Mucosa of rectum (tissue), 2 donors: ENCODE measurements at regions not wholly inside any gene's neighbourhood (a gene's known extent, or its start where the extent isn't known, plus 50 kb on each side); places are given as distances from the start of the nearest gene placed in this dataset.
"Not testable (repeated sequence)": the region's sequence is repeated elsewhere in the genome, so short reads cannot be mapped to it uniquely, and the experiment has no call there.

Experiments
- H3K27ac ChIP-seq, 2 donors: one replicate each; pipeline ENCODE4 v1.7.0; 2013; ENCODE audit warnings: inconsistent platforms in 2 of 2, low read depth in 2 of 2, low read length in 2 of 2
- H3K27me3 ChIP-seq, 2 donors: one replicate each; pipeline ENCODE4 v1.7.0; 2013; ENCODE audit warnings: low read length in 2 of 2; ENCODE audit not compliant: control insufficient read depth in 2 of 2, insufficient read depth in 2 of 2
- H3K36me3 ChIP-seq, 2 donors: one replicate each; pipeline ENCODE4 v1.7.0; 2013; ENCODE audit warnings: low read length in 2 of 2; ENCODE audit not compliant: control insufficient read depth in 2 of 2, insufficient read depth in 2 of 2
- H3K4me1 ChIP-seq, 2 donors: one replicate each; pipeline ENCODE4 v1.7.0; 2013; ENCODE audit warnings: low read length in 2 of 2, mild to moderate bottlenecking in 1 of 2; ENCODE audit not compliant: control insufficient read depth in 2 of 2, insufficient read depth in 2 of 2
- H3K4me3 ChIP-seq, 2 donors: one replicate each; pipeline ENCODE4 v1.7.0; 2013; ENCODE audit warnings: low read length in 2 of 2
- H3K9ac ChIP-seq, 2 donors: one replicate each; pipeline ENCODE4 v1.7.0; 2013; ENCODE audit warnings: low read length in 2 of 2, low read depth in 1 of 2, mild to moderate bottlenecking in 1 of 2
- H3K9me3 ChIP-seq, 2 donors: one replicate each; pipeline ENCODE4 v1.7.0; 2013; ENCODE audit warnings: low read length in 2 of 2; ENCODE audit not compliant: control insufficient read depth in 2 of 2
- donor health status: healthy.
- donor health status: Normal muscosa, but diverticular disease.

DNA sequence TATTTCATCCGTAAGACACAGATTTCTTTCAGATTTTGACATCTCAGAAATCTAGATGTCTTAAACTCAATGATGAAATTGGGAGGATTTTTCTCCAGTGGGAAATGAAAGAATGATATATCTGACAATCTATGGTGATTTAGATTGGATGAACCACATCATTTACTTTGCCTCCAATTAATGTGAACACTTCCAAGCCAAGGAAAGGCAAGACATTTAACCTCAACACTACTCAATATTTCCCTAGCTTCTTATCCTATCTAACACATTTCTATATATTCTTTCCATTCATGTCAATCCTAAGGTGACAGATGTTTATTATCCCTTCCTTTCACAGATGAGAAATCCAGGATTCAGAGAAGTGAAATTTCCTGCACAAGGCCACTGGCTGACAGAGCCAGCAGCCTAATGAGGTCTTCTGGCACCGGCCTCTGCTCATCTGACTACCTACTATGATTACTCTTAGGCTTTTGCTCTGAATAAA lies 327.6 kb downstream of the IRS1 start:
- H3K27me3 ChIP-seq: no peaks in the 10 kb centered on the region
- H3K4me1 ChIP-seq: no peaks in the 10 kb centered on the region
- H3K4me3 ChIP-seq: no peak overlapping the region
- no peaks in the 10 kb centered on the region for H3K36me3 ChIP-seq
- no peak overlapping the region for H3K27ac ChIP-seq
- no peaks in the 10 kb centered on the region for H3K9me3 ChIP-seq
- H3K9ac ChIP-seq: no peak overlapping the region

DNA sequence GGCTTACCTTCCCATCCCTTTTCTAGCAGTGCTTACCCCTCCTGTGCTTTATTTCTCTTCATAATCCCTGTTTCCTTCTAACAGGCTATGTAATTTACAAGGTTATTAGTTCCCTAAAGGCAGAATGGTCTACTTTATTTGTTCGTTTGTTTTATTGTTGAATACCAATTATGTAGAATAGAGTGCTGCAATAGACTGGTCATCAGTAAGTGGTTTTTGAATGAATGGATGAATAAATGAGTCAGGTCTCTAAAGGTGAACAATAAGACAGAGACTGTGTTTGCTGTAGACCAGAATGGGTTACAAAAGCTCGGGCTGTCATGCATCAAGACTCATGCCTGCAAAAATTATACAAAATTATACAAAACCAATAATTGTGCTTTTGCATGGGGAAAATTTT lies 332.0 kb downstream of the IRS1 start:
- no peaks in the 10 kb centered on the region for H3K36me3 ChIP-seq
- no peak overlapping the region for H3K4me3 ChIP-seq
- H3K9ac ChIP-seq: no peak overlapping the region
- H3K9me3 ChIP-seq: peaks cover 0 to 2% of the 10 kb centered on the region in 2 donors
- H3K27me3 ChIP-seq: no peaks in the 10 kb centered on the region
- peaks cover 0 to 3% of the 10 kb centered on the region in 2 donors for H3K4me1 ChIP-seq
- H3K27ac ChIP-seq: no peak overlapping the region

DNA sequence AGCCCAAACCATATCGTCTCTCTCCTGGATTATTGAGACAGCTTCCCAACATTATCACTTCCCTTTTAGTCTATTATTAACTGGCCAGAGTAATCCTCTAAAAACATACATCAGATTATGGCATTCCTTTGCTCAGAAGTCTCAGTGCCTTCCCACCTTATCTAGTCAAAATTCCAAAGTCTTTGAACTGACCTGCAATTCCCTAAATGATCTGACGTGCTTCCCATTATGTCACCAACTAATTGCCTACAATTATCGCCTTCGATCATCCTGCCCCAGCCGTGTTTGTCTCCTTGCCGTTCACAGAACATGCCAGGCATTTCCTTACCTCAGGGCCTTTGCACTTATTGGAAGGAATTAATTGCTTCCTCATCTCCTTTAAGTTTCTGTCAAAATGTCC lies 332.4 kb downstream of the IRS1 start:
- Histone ChIP-seq H3K4me3 (no peak overlapping the region), H3K9ac (no peak overlapping the region), H3K27me3 (no peaks in the 10 kb centered on the region), H3K9me3 (peaks cover 0 to 2% of the 10 kb centered on the region in 2 donors), H3K4me1 (peaks cover 0 to 3% of the 10 kb centered on the region in 2 donors), H3K27ac (no peak overlapping the region), H3K36me3 (no peaks in the 10 kb centered on the region)

DNA sequence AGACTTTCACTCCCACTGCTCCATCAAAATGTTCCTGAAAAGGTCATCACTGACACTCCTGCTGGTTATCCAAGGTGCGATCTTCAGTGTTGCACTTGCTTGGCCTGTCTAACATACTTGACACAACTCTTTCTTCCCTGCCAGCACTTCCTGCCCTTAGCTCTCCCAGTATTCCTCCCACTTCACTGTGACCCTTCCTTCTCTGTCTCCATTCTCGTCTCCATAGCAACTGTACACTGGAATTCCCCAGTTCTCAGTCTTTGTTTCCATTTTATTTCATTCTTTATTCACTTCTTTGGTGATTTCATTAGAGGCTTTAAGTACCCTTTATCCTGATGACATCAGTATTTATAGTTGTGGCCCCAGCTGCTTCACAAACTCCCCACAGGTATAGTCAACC lies 333.0 kb downstream of the IRS1 start:
- H3K27me3 ChIP-seq: no peaks in the 10 kb centered on the region

DNA sequence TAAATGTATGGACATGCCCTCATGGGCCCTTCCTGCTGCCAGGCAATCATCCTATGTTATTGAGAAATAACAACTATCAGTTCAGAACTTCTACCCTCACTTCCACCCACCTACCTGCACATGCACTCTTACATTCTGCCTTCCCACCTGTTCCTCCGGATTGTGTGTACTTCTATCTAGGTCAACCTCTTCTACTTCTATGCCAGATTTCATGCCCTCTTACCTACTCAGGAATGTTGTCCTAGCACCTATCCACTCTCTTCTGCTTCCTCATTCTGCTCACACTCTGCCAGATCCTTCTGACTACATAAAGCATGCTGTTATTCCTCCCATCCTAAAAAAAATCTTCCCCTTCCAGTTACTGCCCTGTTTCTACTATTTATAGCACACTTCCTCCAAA lies 333.5 kb downstream of the IRS1 start:
- Histone ChIP-seq H3K9me3 (peaks cover 0 to 2% of the 10 kb centered on the region in 2 donors), H3K4me1 (peaks cover 0 to 3% of the 10 kb centered on the region in 2 donors), H3K4me3 (no peak overlapping the region), H3K9ac (no peak overlapping the region), H3K27ac (no peak overlapping the region), H3K36me3 (no peaks in the 10 kb centered on the region), H3K27me3 (no peaks in the 10 kb centered on the region)

More for the DNA sequence above, 333.0 kb downstream of the IRS1 start:
- H3K27ac ChIP-seq: no peak overlapping the region
- no peak overlapping the region for H3K4me3 ChIP-seq
- peaks cover 0 to 3% of the 10 kb centered on the region in 2 donors for H3K4me1 ChIP-seq
- no peak overlapping the region for H3K9ac ChIP-seq
- H3K9me3 ChIP-seq: peaks cover 0 to 2% of the 10 kb centered on the region in 2 donors
- no peaks in the 10 kb centered on the region for H3K36me3 ChIP-seq

DNA sequence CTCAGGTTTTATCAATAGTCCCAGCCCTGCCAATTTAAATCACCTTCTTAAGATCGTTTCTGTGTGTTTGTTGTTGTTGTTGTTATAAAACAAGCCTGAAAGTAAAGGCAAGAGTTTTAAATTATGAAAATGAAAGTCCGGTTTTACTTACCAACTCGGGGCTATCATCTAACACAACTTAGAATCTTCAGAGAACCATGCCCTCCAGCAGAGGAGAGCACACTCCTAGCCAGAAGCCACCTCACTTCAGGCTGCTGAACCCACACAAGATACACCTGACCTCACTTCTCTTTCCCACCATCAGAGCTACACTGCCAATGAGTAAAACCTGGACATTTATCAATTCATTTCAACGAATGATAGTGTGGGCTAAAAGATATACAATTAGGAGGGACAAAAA lies 335.2 kb downstream of the IRS1 start:
- H3K27ac ChIP-seq: no peak overlapping the region
- peaks cover 0 to 2% of the 10 kb centered on the region in 2 donors for H3K9me3 ChIP-seq
- H3K4me3 ChIP-seq: no peak overlapping the region
- H3K9ac ChIP-seq: no peak overlapping the region
- H3K4me1 ChIP-seq: peaks cover 0 to 3% of the 10 kb centered on the region in 2 donors
- no peaks in the 10 kb centered on the region for H3K36me3 ChIP-seq
- H3K27me3 ChIP-seq: no peaks in the 10 kb centered on the region

DNA sequence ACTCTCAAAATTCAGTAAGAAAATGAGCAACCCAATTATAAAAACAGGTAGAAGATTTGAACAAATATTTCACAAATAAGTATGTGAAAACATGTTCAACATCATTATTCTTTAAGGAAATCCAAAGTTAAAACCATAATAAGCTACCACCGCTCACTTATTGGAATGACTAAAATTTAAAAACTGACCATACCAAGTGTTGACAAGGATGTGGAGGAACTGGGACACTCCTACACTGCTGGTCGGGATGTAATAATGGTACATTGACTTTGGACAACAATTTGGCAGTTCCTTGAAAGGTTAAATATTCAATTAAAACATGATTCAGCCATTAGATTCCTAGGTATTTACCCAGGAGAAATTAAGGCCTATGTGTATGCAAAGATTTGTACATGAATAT lies 336.5 kb downstream of the IRS1 start:
- Histone ChIP-seq H3K27ac (no peak overlapping the region), H3K27me3 (no peaks in the 10 kb centered on the region), H3K4me3 (no peak overlapping the region), H3K4me1 (peaks cover 0 to 3% of the 10 kb centered on the region in 2 donors), H3K9me3 (peaks cover 0 to 2% of the 10 kb centered on the region in 2 donors), H3K36me3 (no peaks in the 10 kb centered on the region), H3K9ac (no peak overlapping the region)

DNA sequence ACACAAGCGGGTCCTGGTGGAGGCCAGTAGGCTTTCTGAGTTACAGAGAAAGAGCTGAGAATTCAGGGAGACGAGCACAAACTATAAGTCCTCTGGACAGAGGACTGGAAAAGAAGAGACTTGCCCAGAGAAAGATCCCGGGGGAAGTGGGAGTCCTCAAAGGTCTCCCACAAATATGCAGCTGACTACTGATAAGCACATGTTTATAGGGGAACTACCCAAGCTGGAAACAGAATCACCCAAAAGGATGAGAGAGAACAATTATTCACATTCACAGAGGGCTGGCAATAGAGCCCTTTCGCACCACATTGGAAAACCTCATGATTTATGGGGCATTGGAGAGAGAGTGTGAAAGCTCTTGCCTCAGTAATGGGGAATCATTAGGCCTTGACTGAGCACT lies 337.6 kb downstream of the IRS1 start:
- Histone ChIP-seq H3K36me3 (no peaks in the 10 kb centered on the region), H3K27me3 (no peaks in the 10 kb centered on the region), H3K27ac (no peak overlapping the region), H3K9me3 (peaks cover 0 to 2% of the 10 kb centered on the region in 2 donors), H3K4me3 (no peak overlapping the region), H3K9ac (no peak overlapping the region), H3K4me1 (peaks cover 0 to 3% of the 10 kb centered on the region in 2 donors)

DNA sequence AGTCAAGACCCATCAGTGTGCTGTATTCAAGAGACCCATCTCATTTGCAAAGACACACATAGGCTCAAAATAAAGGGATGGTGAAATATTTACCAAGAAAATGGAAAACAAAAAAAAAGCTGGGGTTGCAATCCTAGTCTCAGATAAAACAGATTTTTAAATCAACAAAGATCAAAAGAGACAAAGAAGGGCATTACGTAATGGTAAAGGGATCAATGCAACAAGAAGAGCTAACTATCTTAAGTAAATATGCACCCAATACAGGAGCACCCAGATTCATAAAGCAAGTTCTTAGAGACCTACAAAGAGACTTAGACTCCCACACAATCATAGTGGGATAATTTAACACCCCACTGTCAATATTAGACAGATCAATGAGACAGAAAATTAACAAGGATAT lies 343.5 kb downstream of the IRS1 start:
- H3K9me3 ChIP-seq, H3K4me3 ChIP-seq, H3K9ac ChIP-seq, H3K27me3 ChIP-seq, H3K36me3 ChIP-seq, H3K4me1 ChIP-seq, H3K27ac ChIP-seq: not testable (repeated sequence)

DNA sequence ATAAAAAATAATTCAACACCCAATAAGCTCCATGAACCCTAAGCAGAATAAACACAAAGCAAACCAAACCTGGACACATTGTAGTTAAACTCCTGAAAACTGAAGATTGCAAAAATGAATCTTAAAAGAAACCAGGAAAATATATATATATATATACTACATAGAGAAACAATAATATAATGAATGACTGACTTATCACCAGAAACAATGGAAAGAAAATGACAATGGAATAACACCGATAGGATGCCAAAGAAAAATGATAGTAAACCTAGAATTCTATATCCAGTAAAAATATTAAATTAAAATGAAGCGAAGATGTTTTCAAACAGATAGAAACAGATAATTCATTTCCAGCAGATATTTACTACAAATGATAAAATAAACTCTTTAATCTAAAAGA lies 346.9 kb downstream of the IRS1 start:
- H3K4me1 ChIP-seq: peaks cover 0 to under 1% of the 10 kb centered on the region in 2 donors
- no peak overlapping the region for H3K9ac ChIP-seq
- no peak overlapping the region for H3K27ac ChIP-seq
- H3K27me3 ChIP-seq: no peaks in the 10 kb centered on the region
- no peaks in the 10 kb centered on the region for H3K9me3 ChIP-seq
- no peaks in the 10 kb centered on the region for H3K36me3 ChIP-seq
- H3K4me3 ChIP-seq: no peak overlapping the region

DNA sequence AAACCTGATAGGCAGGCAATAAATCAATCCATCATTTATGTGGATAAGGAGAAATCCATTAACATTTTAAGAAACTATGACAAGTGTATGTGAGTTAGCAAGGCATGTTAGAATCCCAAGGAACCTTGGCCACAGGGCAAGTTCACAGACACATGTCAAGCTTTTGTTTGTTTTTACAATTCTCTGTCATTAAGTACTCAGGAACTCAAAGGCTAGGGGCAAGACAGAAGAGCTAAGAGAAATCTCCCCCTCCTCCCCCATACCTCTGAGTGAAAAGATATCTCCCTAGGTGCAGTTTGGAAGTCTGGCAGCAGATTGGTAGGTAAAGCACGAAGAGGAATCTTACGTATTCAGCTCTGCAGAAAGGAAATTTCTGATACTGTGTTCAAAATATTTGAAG lies 348.1 kb downstream of the IRS1 start:
- no peak overlapping the region for H3K27ac ChIP-seq
- H3K4me1 ChIP-seq: peaks cover 0 to 3% of the 10 kb centered on the region in 2 donors
- no peaks in the 10 kb centered on the region for H3K9me3 ChIP-seq
- H3K27me3 ChIP-seq: no peaks in the 10 kb centered on the region
- H3K9ac ChIP-seq: no peak overlapping the region
- no peaks in the 10 kb centered on the region for H3K36me3 ChIP-seq
- no peak overlapping the region for H3K4me3 ChIP-seq
